Neural cell (in vitro differentiated cells): ENCODE measurements at regions not wholly inside any gene's neighbourhood (a gene's known extent, or its start where the extent isn't known, plus 50 kb on each side); places are given as distances from the start of the nearest gene placed in this dataset.

Experiments
- CTCF ChIP-seq: fragments of 450-650 bp; IDR thresholded peaks from 2 replicates; pipeline ENCODE4 v1.5.1; 2014; ENCODE audit warnings: antibody characterized with exemption, mild to moderate bottlenecking, moderate library complexity; ENCODE audit not compliant: poor library complexity, severe bottlenecking
- EP300 ChIP-seq: fragments of 450-650 bp; conservative IDR thresholded peaks from 2 replicates; pipeline ENCODE4 v1.6.1; 2014; ENCODE audit warnings: antibody characterized with exemption, mild to moderate bottlenecking, moderate library complexity; ENCODE audit not compliant: poor library complexity, severe bottlenecking
- EZH2 ChIP-seq: fragments of 200-600, 300-800 bp; shearing (Covaris generic), sonication (generic); IDR thresholded peaks from 2 replicates; pipeline ENCODE4 v1.6.1; 2014; ENCODE audit warnings: antibody characterized with exemption, low read length, borderline replicate concordance, mild to moderate bottlenecking; ENCODE audit not compliant: insufficient read depth, poor library complexity, severe bottlenecking
- POLR2AphosphoS5 ChIP-seq: IDR thresholded peaks from 2 replicates; pipeline ENCODE4 v1.6.1; 2012
- RAD21 ChIP-seq: fragments of 450-650 bp; conservative IDR thresholded peaks from 2 replicates; pipeline ENCODE4 v1.6.1; 2014; ENCODE audit warnings: antibody characterized with exemption, mild to moderate bottlenecking, moderate library complexity
- REST ChIP-seq: IDR thresholded peaks from 2 replicates; pipeline ENCODE4 v1.6.1; 2012; ENCODE audit warnings: borderline replicate concordance
- TAF1 ChIP-seq: IDR thresholded peaks from 2 replicates; pipeline ENCODE4 v1.6.1; 2012; ENCODE audit warnings: low read depth

GRCh38 chrX:69077895-69078455, 87.3 kb downstream of the PJA1 start:
- no peak for TF ChIP-seq TAF1
- TF ChIP-seq REST, result no peak
- no peak for TF ChIP-seq POLR2AphosphoS5
- no peak for TF ChIP-seq CTCF
- TF ChIP-seq EP300, result no peak
- no peak for TF ChIP-seq RAD21
- TF ChIP-seq EZH2, result no peak
